Gastrocnemius medialis (tissue), 4 donors: ENCODE measurements at regions not wholly inside any gene's neighbourhood (a gene's known extent, or its start where the extent isn't known, plus 50 kb on each side); places are given as distances from the start of the nearest gene placed in this dataset.
"Not testable (repeated sequence)": the region's sequence is repeated elsewhere in the genome, so short reads cannot be mapped to it uniquely, and the experiment has no call there.

ENCODE experiments used
- ATAC-seq, 2 donors: fragments of 150-250 bp; one replicate each; pipeline ENCODE4 v1.9.1; 2016
- DNase-seq, 2 donors: peaks; one replicate each; pipeline ENCODE4 v3.0.0-alpha.2; 2019
- H3K27ac ChIP-seq, 4 donors: fragments of 200-600 bp; sonication (generic); 1 replicate in 1 of 4; 2 replicates in 3 of 4; pipeline ENCODE4 v1.5.1; 2016 to 2018; ENCODE audit warnings: mild to moderate bottlenecking in 2 of 4, moderate library complexity in 1 of 4
- H3K27me3 ChIP-seq, 3 donors: fragments of 200-600 bp; sonication (generic) in 2 of 3; 1 replicate in 1 of 3; 2 replicates in 2 of 3; pipeline versions ENCODE4 v1.5.1 to v1.6.0; 2016 to 2019; ENCODE audit warnings: mild to moderate bottlenecking in 1 of 3, moderate library complexity in 1 of 3
- H3K36me3 ChIP-seq, 2 donors: fragments of 200-600 bp; sonication (generic) in 1 of 2; one replicate each; pipeline ENCODE4 v1.5.1; 2017 to 2018
- H3K4me1 ChIP-seq, 2 donors: fragments of 200-600 bp; sonication (generic) in 1 of 2; one replicate each; pipeline ENCODE4 v1.5.1; 2016 to 2017; ENCODE audit warnings: mild to moderate bottlenecking in 2 of 2
- H3K4me3 ChIP-seq, 4 donors: fragments of 200-600 bp; sonication (generic) in 3 of 4; 1 replicate in 1 of 4; 2 replicates in 3 of 4; pipeline ENCODE4 v1.5.1; 2016 to 2019; ENCODE audit warnings: mild to moderate bottlenecking in 2 of 4
- H3K9me3 ChIP-seq, 3 donors: fragments of 200-600 bp; sonication (generic) in 2 of 3; 1 replicate in 1 of 3; 2 replicates in 2 of 3; pipeline ENCODE4 v1.5.1; 2016 to 2019
- CTCF ChIP-seq, 5 experiments: fragments of 450-650 bp in 3 of 5; fragments of 200-600 bp in 2 of 5; sonication (generic) in 2 of 5; IDR thresholded peaks in 4 of 5; conservative IDR thresholded peaks in 1 of 5; 1 replicate in 4 of 5; 2 replicates in 1 of 5; pipeline ENCODE4 v1.5.1; 2016 to 2019; ENCODE audit warnings: antibody characterized with exemption in 5 of 5, mild to moderate bottlenecking in 3 of 5, moderate library complexity in 3 of 5
- POLR2A ChIP-seq, 2 donors: fragments of 450-650 bp; IDR thresholded peaks; one replicate each; pipeline ENCODE4 v1.6.1; 2017; ENCODE audit warnings: antibody characterized with exemption in 2 of 2, mild to moderate bottlenecking in 2 of 2, moderate library complexity in 2 of 2
- in situ Hi-C, 4 donors: fragments of 200-750 bp; cut with MboI; loops; one replicate each; pipeline versions ENCODE4 v1.15.0 to v1.8.0; 2017; ENCODE audit warnings: low sequenced_read_pairs in 4 of 4
- intact Hi-C: fragments of 100-400 bp; cut with DNase I; formaldehyde crosslinking; loops from one replicate; pipeline ENCODE4 v1.15.1; 2023; ENCODE audit warnings: low total_unique reads

- H3K36me3 ChIP-seq = no peaks in the 10 kb centered on the region
- no peaks in the 10 kb centered on the region for H3K27me3 ChIP-seq
- H3K27ac ChIP-seq = no peak overlapping the region
- peaks cover 0 to 2% of the 10 kb centered on the region in 2 donors for H3K4me1 ChIP-seq
- DNase-seq = no peak
- in situ Hi-C loops = no loop called here
- no peaks in the 10 kb centered on the region for H3K9me3 ChIP-seq
- TF ChIP-seq POLR2A (IDR thresholded peaks at IDR 0.05) = no peak
- TF ChIP-seq CTCF (IDR thresholded peaks at IDR 0.05 in 4 of 5, conservative IDR thresholded peaks at IDR 0.05 in 1 of 5) = no peak
- no peak overlapping the region for H3K4me3 ChIP-seq
- intact Hi-C loops = no loop called here
- no peak for ATAC-seq
Measured at GRCh38 chr13:50136678-50137077, 121.4 kb downstream of the KCNRG start.

GRCh38 chr13:50139435-50139934 is 124.2 kb downstream of the KCNRG start:
- DNase-seq, H3K9me3 ChIP-seq, H3K36me3 ChIP-seq, H3K27ac ChIP-seq, ATAC-seq, intact Hi-C loops, H3K27me3 ChIP-seq, H3K4me3 ChIP-seq, in situ Hi-C loops, H3K4me1 ChIP-seq: not testable (repeated sequence)

GRCh38 chr13:50140153-50140552 is 124.9 kb downstream of the KCNRG start:
- no peak for TF ChIP-seq CTCF (IDR thresholded peaks at IDR 0.05 in 4 of 5, conservative IDR thresholded peaks at IDR 0.05 in 1 of 5)
- Histone ChIP-seq H3K27ac (no peak overlapping the region), H3K4me3 (no peak overlapping the region), H3K9me3 (no peaks in the 10 kb centered on the region), H3K4me1 (peaks cover 0 to 2% of the 10 kb centered on the region in 2 donors), H3K36me3 (no peaks in the 10 kb centered on the region), H3K27me3 (no peaks in the 10 kb centered on the region)
- in situ Hi-C loops (no loop called here), intact Hi-C loops (no loop called here)
- no peak for ATAC-seq
- no peak for DNase-seq

- Histone ChIP-seq H3K27me3 (no peaks in the 10 kb centered on the region), H3K9me3 (no peaks in the 10 kb centered on the region), H3K4me1 (peaks cover 0 to 2% of the 10 kb centered on the region in 2 donors), H3K27ac (peak overlapping the region in 2 of 4 donors; percentile 23 to 30), H3K4me3 (no peak overlapping the region), H3K36me3 (no peaks in the 10 kb centered on the region)
- DNase-seq = no peak
- intact Hi-C loops = no loop called here
- no peak for ATAC-seq
- TF ChIP-seq CTCF (IDR thresholded peaks at IDR 0.05 in 4 of 5, conservative IDR thresholded peaks at IDR 0.05 in 1 of 5) = no peak
- no peak for TF ChIP-seq POLR2A (IDR thresholded peaks at IDR 0.05)
- in situ Hi-C loops = no loop called here
Measured at GRCh38 chr13:50140581-50141374, 125.5 kb downstream of the KCNRG start.

DNA sequence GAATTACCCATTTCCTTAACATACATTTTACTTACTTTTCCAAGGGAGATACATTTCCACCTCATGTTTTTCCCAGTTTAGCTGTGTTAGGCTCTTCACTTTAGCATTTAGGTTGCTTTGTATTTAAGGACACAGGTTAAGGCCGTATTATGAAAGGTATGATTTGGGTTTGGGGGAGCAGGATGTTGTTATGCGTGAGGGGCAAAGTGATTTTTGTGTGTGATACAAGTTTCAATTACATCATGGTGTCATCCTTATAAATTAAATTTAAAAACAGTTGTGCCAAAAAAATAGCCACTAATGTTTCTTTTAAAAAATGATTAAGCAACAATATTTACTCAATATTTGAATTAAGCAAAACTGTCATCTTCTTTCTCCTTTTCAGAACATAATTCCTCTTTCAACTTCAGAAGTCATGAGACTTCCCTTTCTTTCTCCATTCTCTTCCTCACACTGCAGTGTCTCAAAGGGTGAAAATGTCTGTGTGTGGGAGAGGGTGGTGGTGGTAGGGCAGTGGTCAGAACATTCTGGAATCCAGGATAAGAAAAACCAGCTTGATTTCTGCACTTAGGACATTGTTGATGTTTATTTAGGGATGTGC is 126.2 kb downstream of the KCNRG start:
- H3K36me3 ChIP-seq = no peaks in the 10 kb centered on the region
- intact Hi-C loops = no loop called here
- TF ChIP-seq CTCF (IDR thresholded peaks at IDR 0.05 in 4 of 5, conservative IDR thresholded peaks at IDR 0.05 in 1 of 5) = no peak
- TF ChIP-seq POLR2A (IDR thresholded peaks at IDR 0.05) = no peak
- H3K27ac ChIP-seq = peak overlapping the region in 2 of 4 donors; percentile 23 to 30
- H3K4me1 ChIP-seq = peaks cover 0 to 2% of the 10 kb centered on the region in 2 donors
- no peaks in the 10 kb centered on the region for H3K9me3 ChIP-seq
- no peak overlapping the region for H3K4me3 ChIP-seq
- H3K27me3 ChIP-seq = no peaks in the 10 kb centered on the region
- in situ Hi-C loops = no loop called here
- ATAC-seq = no peak
- no peak for DNase-seq
